Memory B cell (primary cell): ENCODE measurements at regions not wholly inside any gene's neighbourhood (a gene's known extent, or its start where the extent isn't known, plus 50 kb on each side); places are given as distances from the start of the nearest gene placed in this dataset.

Experiments used
- ATAC-seq: fragments of 150-1000 bp; cut with Tn5 transposase; 2 replicates; pipeline ENCODE4 v1.10.0; 2021; ENCODE audit warnings: low read depth, mild to moderate bottlenecking, moderate library complexity
- DNase-seq, 2 donors: peaks; one replicate each; pipeline ENCODE4 v3.0.0; 2022; ENCODE audit warnings: low spot score in 2 of 2
- H3K27ac Mint-ChIP-seq: one replicate; pipeline ENCODE4 v1.8.0; 2022; ENCODE audit warnings: mild to moderate bottlenecking, moderate library complexity, mixed read lengths
- H3K27me3 Mint-ChIP-seq: one replicate; pipeline ENCODE4 v1.8.0; 2022; ENCODE audit warnings: mixed read lengths
- H3K36me3 Mint-ChIP-seq: one replicate; pipeline ENCODE4 v1.8.0; 2022; ENCODE audit warnings: mild to moderate bottlenecking, mixed read lengths
- H3K4me1 Mint-ChIP-seq: one replicate; pipeline ENCODE4 v1.8.0; 2022; ENCODE audit warnings: mixed read lengths
- H3K4me3 Mint-ChIP-seq: one replicate; pipeline ENCODE4 v1.8.0; 2022; ENCODE audit warnings: mild to moderate bottlenecking, moderate library complexity, mixed read lengths
- H3K9me3 Mint-ChIP-seq: one replicate; pipeline ENCODE4 v1.8.0; 2022; ENCODE audit warnings: mixed read lengths

DNA sequence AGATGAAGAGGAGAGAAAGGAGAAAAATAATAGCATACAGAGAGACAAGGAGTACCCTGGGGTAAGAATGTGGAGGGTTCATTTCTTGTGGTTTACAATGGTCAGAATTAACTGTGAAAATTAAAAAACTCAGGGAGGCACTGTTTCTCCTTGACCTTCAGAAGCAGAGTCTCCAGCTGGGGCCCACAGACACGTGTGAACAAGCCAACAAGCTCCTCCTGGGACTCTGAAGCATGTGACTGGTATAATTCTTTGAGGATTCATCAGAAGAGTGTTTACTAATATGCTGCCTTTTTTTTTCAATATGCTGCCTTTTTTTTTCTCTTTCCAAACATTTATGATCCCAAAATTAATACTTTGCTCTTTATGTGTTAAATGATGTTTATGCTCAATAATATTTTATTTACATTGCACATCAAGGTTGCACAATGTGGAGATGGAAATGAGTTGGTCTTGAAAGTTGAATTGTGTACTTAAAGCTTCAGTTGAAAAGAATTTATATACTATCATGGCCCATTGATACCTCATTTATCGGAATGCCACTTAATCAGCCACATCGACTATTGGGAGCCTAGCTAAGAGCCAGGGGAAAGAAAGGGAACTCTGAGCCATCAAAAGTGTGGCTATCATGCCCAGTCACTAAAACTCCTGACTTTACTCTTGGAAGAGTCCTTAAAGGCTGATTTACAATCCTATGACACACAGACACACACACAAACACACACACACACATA lies 134.7 kb upstream of the RHOBTB1 start:
- DNase-seq, result no peak
- peaks cover 2% of the 10 kb centered on the region for H3K27me3 Mint-ChIP-seq
- no peak for ATAC-seq
- H3K4me1 Mint-ChIP-seq, result peaks cover 7% of the 10 kb centered on the region
- no peaks in the 10 kb centered on the region for H3K36me3 Mint-ChIP-seq
- no peaks in the 10 kb centered on the region for H3K9me3 Mint-ChIP-seq
- no peak overlapping the region for H3K4me3 Mint-ChIP-seq
- H3K27ac Mint-ChIP-seq, result no peak overlapping the region

DNA sequence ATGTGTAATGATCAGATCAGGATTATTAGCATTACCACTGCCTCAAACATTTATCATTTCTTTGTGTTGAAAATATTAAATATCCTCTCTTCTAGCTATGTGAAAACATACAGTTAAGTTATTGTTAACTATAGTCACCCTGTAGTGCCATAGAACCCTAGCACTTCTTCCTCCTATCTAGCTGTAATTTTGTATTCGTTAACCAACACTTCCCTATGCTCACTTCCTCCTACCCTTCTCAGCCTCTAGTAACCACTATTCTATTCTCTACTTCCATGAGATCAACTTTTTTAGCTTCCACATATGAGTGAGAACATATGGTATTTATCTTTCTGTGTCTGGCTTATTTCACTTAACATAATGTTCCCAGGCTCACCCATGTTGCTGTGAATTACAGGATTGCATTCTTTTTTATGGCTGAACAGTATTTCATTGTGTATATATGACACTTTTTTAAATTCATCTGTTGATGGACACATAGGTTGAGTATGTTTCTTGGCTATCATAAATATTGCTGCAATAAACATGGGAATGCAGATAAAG lies 132.7 kb upstream of the RHOBTB1 start:
- ATAC-seq (peak; percentile 64), DNase-seq (no peak)
- H3K4me3 Mint-ChIP-seq, result no peak overlapping the region
- no peak overlapping the region for H3K27ac Mint-ChIP-seq
- H3K9me3 Mint-ChIP-seq, result no peaks in the 10 kb centered on the region
- peaks cover 3% of the 10 kb centered on the region for H3K27me3 Mint-ChIP-seq
- H3K36me3 Mint-ChIP-seq, result no peaks in the 10 kb centered on the region
- H3K4me1 Mint-ChIP-seq, result peaks cover 4% of the 10 kb centered on the region

DNA sequence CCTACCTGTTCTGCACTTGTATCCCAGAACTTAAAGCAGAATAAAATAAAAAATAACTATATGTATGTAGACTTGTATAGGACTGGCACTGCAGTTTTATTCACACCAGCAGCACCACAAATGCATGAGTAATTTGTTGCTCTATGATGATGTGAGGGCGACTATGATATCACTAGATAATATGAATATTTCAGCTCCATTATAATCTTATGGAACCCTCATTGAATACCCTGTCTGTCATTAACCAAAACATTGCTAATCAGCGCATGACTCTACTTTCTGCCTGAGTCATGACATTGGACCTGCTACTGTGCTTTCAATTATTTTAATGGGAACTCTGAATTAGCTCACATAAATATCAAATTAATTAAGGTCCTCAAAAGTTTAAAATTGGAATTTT lies 129.4 kb upstream of the RHOBTB1 start:
- Mint-ChIP-seq H3K27me3 (peaks cover 3% of the 10 kb centered on the region), H3K4me1 (peaks cover 4% of the 10 kb centered on the region), H3K27ac (no peak overlapping the region), H3K9me3 (no peaks in the 10 kb centered on the region), H3K4me3 (no peak overlapping the region), H3K36me3 (no peaks in the 10 kb centered on the region)
- no peak for ATAC-seq
- DNase-seq, result no peak

DNA sequence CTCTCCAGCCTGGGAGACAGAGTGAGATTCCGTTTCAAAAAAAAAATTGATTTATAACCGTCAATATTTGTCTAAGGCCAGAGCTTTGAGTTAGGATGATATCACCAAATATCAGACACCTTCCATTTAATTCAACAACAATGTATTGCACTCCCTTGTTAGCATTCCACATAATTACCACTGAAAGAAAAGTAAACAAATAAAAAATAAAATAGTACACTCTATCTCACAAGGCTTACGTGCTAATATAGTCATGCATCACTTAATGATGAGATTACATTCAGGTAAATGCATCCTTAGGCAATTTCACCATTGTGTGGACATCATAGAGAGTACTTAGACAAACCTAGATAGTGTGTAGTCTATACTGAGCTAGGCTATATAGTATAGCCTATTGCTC lies 127.6 kb upstream of the RHOBTB1 start:
- Mint-ChIP-seq H3K36me3 (no peaks in the 10 kb centered on the region), H3K4me1 (peaks cover 1% of the 10 kb centered on the region), H3K9me3 (no peaks in the 10 kb centered on the region), H3K27me3 (peaks cover 3% of the 10 kb centered on the region), H3K27ac (no peak overlapping the region), H3K4me3 (no peak overlapping the region)
- ATAC-seq (no peak), DNase-seq (no peak)

DNA sequence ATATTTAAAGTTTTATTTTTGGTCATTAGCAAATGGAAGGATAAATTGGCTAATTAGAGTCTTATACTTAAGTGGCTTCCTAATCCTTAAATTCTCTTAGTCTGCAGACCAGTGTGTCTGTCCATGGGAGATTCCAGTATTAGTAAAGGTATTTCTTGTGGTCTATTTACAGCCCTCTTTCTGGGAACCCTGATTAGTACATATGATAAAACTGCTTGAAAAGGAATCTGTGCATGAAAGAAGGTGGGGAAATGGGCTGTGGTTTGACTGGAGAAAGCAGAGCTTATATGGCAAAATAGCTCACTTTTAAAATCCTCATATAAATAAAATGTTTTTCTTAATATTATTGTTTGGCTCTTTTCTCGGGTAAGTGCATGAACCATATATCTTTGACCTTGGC lies 124.5 kb upstream of the RHOBTB1 start:
- no peaks in the 10 kb centered on the region for H3K9me3 Mint-ChIP-seq
- H3K4me3 Mint-ChIP-seq, result no peak overlapping the region
- H3K36me3 Mint-ChIP-seq, result no peaks in the 10 kb centered on the region
- DNase-seq, result no peak
- H3K4me1 Mint-ChIP-seq, result no peaks in the 10 kb centered on the region
- no peak for ATAC-seq
- H3K27ac Mint-ChIP-seq, result no peak overlapping the region
- peaks cover 2% of the 10 kb centered on the region for H3K27me3 Mint-ChIP-seq

DNA sequence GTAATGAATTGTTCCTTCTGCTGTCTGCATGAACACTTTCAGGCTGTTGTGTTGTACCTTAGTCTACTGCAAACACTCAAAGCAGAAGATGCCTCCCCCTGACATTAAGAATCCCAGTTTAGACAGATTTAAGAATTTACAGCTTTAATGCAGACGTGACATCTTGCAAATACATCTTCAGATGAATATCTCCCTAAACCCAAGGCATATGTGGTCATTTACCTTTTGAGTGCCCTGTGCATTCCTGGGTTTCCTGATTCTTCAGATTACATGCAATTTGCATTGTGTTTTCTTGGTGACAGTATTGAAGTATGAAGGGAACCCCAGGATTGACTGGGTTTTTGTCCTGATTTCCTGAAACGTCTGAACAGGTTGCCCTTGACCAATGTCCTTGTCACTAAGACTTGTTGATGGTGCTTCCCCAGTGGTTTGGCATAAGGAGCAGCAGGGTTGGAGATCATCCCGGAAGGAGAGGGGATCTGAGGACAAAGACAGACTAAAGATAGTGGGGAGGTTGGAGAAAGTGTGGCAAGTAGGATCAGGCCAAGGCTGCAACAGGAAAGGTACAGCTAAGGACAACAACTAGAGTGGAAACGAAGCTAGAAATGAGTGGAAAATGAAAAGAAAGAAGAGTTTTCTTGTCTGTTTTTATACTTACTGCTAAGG lies 123.8 kb upstream of the RHOBTB1 start:
- Mint-ChIP-seq H3K9me3 (no peaks in the 10 kb centered on the region), H3K4me3 (no peak overlapping the region), H3K27ac (no peak overlapping the region), H3K27me3 (peaks cover 2% of the 10 kb centered on the region), H3K4me1 (no peaks in the 10 kb centered on the region), H3K36me3 (no peaks in the 10 kb centered on the region)
- no peak for ATAC-seq
- no peak for DNase-seq

DNA sequence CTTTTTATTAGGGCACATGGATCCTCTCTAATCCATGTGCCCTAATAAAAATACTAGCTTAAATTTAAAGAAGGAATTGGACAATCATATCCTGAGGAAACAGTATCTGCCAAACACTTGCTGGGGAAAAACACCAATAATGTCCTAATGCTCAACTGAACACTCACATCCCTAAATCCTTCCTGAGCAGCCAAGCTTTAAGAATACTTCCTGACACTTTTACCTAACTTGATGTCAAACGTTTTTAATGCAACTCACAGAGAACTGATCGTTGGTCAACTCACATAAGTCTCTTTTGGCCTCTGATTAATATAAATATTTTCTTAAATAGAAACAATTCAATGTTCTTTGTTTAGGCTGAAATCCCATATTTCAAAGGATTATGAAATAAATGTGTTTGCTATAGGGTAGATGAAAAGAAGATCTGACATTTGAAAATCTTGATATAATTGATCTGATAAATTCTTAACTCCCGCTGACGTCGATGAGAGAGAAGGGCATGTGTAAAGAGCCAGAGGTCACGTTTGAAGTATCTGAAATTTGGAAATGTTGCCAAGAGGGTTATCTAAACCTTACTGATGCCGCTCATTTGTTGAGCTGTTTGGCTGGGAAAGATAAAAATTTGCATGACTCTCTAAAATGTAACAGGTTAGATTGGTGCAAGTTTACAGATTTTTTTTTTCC lies 122.8 kb upstream of the RHOBTB1 start:
- no peak for ATAC-seq
- no peaks in the 10 kb centered on the region for H3K4me1 Mint-ChIP-seq
- DNase-seq, result no peak
- no peaks in the 10 kb centered on the region for H3K9me3 Mint-ChIP-seq
- H3K27me3 Mint-ChIP-seq, result peaks cover 2% of the 10 kb centered on the region
- no peaks in the 10 kb centered on the region for H3K36me3 Mint-ChIP-seq
- H3K4me3 Mint-ChIP-seq, result no peak overlapping the region
- H3K27ac Mint-ChIP-seq, result no peak overlapping the region

DNA sequence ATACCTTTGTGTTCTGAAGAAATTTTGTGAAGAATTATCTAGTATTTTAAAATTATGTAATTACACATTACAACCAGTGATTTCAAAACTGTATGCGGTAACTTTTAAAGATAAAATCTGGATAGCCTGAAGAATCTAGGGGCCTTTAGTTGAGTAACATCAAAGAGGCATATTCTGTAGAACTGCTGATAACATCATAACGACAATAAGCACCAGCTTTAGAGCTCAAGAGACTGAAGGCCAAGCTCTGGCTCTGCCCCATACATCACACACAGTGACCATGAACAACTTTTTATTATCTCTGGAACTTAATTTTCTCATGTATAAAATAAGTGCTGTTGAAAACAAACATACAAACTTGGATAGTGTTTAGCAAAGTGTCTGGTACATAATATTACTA lies 121.1 kb upstream of the RHOBTB1 start:
- DNase-seq, result no peak
- Mint-ChIP-seq H3K9me3 (no peaks in the 10 kb centered on the region), H3K4me3 (no peak overlapping the region), H3K36me3 (no peaks in the 10 kb centered on the region), H3K27me3 (peaks cover 2% of the 10 kb centered on the region), H3K4me1 (no peaks in the 10 kb centered on the region), H3K27ac (no peak overlapping the region)
- no peak for ATAC-seq

DNA sequence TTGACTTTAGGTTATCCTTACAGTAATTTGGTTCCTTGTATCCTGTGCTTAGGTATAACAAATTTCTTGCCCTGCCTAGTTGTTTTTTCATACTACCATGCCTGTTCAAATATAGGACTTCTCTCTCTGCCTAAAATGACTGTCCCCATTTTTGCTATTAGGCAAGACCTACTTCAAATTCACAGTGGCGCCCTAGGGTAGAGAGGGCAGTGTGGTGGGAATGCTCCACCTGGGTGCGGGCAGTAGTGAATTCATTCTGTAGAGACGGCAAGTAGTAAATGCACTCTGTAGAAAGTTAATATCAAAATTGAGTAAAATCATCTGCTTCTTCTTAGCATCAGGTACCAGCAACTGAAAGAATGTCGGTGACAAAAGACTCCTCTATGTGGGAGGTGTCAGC lies 120.4 kb upstream of the RHOBTB1 start:
- ATAC-seq (no peak), DNase-seq (no peak)
- Mint-ChIP-seq H3K36me3 (no peaks in the 10 kb centered on the region), H3K9me3 (no peaks in the 10 kb centered on the region), H3K27ac (no peak overlapping the region), H3K4me1 (no peaks in the 10 kb centered on the region), H3K27me3 (peaks cover 2% of the 10 kb centered on the region), H3K4me3 (no peak overlapping the region)

DNA sequence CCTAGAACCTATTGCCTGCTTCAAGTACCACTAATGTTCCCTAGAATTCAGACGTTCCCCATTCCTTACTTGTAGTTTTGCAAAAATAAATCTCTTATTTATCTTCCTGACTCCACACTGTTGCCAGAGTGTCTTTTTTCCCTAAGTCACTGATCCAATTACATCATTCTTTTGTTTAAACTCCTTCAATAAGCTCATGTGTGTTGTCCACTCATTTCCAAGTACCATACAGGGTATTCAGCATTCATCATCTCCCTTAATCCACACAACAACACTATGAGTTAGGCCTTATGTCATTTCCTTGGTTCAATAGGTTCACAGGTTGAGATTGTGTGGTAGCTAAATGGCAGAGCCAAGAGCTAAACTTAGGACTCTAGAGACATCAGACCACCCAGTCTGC lies 119.9 kb upstream of the RHOBTB1 start:
- Mint-ChIP-seq H3K27me3 (peaks cover 2% of the 10 kb centered on the region), H3K36me3 (no peaks in the 10 kb centered on the region), H3K4me1 (no peaks in the 10 kb centered on the region), H3K27ac (no peak overlapping the region), H3K9me3 (no peaks in the 10 kb centered on the region), H3K4me3 (no peak overlapping the region)
- DNase-seq (no peak), ATAC-seq (no peak)

DNA sequence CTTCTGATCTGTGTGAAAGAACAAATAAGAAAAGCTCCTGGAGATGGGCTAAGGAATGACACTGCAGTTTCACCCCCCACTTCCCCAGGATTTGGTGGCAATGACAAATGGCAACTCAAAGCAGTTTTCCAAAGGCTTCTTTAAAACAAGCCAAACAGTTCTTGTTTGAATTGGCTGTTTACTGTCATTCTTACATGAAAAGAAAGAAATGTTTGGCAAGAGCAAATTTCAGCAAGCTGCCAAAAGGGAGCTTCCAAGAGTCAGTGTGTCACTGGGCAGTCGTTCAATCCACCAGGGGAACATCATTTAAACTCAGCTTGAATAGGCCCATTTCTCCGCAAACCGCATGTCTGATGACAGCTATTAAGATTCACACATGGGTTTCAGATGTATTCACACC lies 119.0 kb upstream of the RHOBTB1 start:
- no peak for DNase-seq
- Mint-ChIP-seq H3K27me3 (peaks cover 2% of the 10 kb centered on the region), H3K36me3 (no peaks in the 10 kb centered on the region)

DNA sequence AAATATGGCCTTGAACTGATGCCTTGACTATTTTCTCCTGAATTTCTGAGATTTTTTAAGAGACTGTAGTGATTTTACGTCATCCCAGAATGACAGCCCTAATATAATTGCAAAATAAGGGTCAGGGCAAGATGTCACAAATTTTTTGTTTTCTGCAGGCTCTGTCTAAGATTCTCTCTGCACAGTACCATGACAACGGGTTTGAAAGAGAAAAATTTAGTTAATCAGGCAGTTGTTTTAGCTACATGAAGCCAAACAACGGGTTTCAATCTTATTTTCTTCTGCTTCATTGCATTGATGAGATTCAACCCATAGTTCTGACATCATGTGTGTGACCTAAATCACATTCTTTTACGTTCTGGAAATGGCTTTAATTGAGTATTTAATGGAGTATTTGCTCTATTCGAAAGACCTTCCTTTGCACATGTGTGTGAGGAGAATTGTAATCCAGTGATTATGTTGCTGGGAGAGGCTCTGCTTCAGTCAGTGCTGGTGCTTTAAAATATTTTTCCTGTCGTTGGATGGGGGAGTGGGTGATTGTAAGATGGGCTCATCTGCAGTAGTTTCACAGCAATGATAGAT lies 118.0 kb upstream of the RHOBTB1 start:
- no peaks in the 10 kb centered on the region for H3K9me3 Mint-ChIP-seq
- no peaks in the 10 kb centered on the region for H3K4me1 Mint-ChIP-seq
- peaks cover 2% of the 10 kb centered on the region for H3K27me3 Mint-ChIP-seq
- no peak for DNase-seq
- H3K4me3 Mint-ChIP-seq, result no peak overlapping the region
- ATAC-seq, result no peak
- H3K27ac Mint-ChIP-seq, result no peak overlapping the region
- no peaks in the 10 kb centered on the region for H3K36me3 Mint-ChIP-seq

More for the DNA sequence above, 119.0 kb upstream of the RHOBTB1 start:
- no peak for ATAC-seq
- no peak overlapping the region for H3K27ac Mint-ChIP-seq
- H3K4me1 Mint-ChIP-seq, result no peaks in the 10 kb centered on the region
- no peak overlapping the region for H3K4me3 Mint-ChIP-seq
- no peaks in the 10 kb centered on the region for H3K9me3 Mint-ChIP-seq

DNA sequence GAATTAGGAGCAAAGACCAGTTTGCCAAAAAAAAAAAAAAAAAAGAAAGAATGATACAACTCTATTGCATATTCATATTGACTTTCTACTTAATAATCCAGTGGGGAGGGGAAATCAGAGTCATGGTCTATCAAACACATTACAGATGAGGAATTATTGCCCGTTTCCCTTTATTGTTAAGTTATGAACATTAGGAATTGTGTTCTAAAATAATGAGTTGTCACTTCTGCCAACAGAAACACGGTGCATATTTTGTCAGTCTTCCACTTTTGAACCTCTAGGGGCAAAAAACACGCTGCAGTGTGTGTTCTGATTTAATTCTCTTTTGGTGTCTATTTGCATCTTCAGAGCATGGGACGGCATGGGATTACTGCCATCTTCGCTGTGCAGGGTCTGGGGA lies 115.7 kb upstream of the RHOBTB1 start:
- DNase-seq (no peak), ATAC-seq (no peak)
- Mint-ChIP-seq H3K4me3 (no peak overlapping the region), H3K36me3 (no peaks in the 10 kb centered on the region), H3K4me1 (no peaks in the 10 kb centered on the region), H3K9me3 (no peaks in the 10 kb centered on the region), H3K27ac (no peak overlapping the region), H3K27me3 (peaks cover 2% of the 10 kb centered on the region)
